ENCODE measurements at regions not wholly inside any gene's neighbourhood (a gene's known extent, or its start where the extent isn't known, plus 50 kb on each side); places are given as distances from the start of the nearest gene placed in this dataset.
"Not testable (repeated sequence)": the region's sequence is repeated elsewhere in the genome, so short reads cannot be mapped to it uniquely, and the experiment has no call there.

DNA sequence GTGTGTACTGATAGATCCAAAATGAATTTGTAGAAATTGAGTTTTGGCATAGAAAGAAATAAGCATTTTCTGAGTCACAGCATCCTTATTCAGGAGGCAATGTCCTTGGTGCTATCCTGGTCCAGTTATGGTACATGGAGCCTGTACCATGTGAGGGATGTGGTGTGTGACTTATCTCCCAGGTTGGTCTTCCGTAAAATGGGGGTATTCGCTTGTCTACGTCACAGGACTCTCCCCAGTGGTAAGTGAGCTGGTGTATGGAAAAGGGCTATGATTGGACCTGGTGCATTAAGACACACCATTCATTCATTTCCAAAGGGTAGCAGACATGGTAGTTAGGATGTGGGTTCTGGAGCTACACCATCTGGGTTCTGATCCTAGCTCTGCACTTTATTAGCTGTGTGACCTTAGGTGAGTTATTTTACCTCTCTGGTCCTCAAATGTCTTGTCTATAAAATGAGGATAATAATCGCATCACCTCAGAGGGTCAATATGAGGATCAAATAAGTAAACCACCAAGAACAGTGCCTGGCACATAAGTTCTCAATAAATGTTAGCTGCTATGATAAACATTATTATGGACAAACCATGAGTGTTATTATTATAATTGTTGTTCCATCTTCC is 119.2 kb downstream of the MYCN start:
- DNase-seq, result no peak

DNA sequence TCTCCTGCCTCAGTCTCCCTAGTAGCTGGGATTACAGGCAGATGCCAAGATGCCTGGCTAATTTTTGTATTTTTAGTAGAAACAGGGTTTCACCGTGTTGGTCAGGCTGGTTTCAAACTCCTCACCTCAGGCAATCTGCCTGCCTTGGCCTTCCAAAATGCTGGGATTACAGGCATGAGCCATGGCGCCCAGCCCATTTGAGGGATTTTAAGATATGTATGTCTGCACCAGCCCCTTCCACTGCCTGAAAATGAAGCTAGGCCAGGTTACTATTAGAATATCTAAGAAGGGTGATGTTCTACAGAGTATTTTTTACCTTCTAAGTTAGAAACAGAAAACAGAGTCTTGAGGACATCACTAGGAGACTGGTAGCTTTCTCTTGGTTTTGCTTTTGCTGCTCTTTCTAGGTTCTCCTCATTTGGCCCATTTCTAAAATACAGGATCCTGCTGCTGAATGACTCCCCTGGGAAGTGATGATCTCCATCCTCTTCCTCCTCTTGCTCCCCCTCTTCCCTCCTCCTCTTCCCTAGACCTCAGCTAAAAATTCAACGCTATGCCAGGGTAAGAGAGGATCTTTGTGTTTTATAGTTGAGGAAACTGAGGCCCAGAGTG is 118.5 kb downstream of the MYCN start:
- no peak for DNase-seq

DNA sequence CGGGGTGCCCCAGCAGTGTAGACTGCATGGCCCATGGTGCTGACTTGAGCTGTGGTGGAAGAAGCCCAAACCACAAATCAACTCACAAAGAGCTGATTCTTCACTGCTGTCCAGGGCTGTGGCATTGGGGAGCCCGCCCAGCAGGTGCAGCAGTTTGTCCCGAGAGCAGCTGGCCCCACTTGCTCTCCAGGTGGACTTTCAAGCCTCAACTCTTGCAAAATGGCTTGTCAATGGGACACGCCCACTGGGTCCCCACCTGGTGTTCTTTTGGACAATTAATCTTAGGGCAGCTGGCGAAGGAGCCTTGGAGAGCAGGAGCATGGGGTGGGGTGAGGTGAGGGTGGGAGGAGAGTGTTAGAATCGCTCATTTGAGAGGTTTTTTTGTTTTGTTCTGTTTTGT is 117.9 kb downstream of the MYCN start:
- DNase-seq, result peak; percentile 74 to 89

DNA sequence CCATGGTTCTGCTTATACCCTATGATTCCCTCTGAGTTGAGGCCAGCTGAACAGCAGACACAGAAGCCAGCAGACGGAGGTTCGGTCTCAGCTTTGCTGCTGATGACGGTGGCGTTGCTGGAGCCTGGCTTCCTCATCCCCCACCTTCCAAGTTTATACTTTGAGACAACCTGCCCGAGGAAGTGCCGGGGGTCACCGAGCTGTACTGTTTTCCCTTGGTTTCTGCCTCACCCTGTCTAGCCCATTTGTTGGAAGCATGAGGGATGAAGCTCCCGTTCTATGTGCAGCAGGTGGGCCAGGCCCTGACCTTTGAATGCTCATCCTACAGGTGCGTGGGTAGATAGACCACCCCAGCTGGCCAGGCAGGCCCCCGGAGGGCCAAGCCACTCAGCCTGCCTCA is 117.3 kb downstream of the MYCN start:
- no peak for DNase-seq

DNA sequence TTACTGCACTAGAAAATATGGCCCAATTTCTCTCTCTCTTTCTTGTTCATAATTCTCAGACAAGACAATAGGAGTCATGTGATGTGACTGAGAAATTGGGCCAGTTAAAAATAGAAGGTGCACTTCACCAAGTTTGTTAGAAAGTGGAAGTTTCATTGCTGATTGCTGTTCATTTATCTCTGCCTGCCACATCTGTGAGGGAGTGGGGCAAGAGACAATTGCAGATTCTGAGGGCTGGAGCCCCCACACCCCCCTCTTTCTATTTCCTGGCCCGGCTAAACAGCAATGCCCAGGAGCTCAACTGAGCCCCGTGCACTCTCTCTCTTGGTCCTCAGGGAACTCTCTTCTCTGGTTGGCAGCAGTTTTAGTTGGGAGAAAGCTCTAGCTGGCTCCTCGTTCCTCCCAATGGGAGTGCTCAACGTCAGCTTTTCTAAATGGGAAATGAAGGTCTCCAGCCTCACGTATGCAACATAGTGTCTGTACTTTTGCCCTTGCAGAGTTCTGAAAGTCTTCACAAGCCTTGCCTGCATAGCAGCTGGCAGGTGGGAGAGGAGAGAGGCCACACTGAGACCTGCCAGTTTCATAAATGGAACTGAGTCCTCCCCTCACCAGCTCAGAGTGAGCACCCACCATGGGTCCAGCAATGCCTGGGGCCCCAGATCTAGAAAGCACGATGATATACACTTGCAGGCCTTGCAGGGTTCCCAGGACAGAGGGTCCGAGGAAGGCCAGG is 115.7 kb downstream of the MYCN start:
- no peak for DNase-seq

DNA sequence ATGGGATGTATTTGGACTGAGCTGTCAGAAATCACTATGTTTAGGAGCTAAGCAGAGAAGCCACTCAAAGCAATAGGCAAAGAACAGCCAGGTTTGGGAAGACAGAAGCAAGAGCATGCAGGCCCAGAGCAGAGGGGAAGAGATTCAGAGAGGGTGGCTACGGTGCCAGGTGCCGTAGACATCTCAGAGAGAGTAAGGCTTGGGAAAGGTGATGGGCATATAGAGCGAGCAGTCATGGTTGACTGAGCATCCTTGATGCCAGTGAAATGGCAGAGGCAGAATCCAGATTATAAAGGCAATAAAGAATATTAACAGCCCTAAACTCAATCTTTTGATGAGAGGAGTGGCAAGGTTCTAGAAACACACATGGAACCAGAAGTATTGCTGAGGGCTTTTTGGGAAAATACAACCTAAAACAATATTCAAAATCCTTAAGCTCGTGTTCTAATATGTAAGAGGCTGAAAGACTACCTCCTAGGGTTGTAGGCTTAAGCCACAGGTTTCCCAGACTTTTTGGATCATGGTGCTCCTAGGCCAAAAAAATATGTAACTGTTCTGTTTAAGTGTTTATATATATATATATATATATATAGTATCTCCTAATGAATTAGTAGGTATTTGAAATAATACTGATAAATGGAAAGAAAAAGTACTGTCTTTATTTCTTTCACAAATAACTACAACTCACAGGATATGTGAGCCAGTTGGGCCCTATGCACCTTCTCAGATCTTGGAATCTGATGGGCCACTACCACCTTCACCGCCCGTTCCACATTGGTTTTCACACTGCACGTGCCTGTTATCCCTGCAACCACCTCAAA is 113.3 kb downstream of the MYCN start:
- DNase-seq, result no peak

DNA sequence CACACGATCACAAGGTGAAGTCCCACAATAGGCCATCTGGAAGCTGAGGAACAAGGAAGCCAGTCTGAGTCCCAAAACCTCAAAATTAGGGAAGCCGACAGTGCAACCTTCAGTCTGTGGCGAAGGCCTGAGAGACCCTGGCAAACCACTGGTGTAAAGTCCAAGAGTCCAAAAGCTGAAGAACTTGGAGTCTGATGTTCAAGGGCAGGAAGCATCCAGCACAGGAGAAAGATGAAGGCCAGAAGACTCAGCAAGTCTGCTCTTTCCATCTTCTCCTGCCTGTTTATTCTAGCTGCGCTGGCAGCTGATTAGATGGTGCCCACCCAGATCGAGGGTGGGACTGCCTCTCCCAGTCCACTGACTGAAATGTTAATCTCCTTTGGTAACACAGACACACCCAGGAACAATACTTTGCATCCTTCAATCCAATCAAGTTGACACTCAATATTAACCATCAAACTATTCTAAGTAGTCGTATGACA is 112.3 kb downstream of the MYCN start:
- DNase-seq, result not testable (repeated sequence)

DNA sequence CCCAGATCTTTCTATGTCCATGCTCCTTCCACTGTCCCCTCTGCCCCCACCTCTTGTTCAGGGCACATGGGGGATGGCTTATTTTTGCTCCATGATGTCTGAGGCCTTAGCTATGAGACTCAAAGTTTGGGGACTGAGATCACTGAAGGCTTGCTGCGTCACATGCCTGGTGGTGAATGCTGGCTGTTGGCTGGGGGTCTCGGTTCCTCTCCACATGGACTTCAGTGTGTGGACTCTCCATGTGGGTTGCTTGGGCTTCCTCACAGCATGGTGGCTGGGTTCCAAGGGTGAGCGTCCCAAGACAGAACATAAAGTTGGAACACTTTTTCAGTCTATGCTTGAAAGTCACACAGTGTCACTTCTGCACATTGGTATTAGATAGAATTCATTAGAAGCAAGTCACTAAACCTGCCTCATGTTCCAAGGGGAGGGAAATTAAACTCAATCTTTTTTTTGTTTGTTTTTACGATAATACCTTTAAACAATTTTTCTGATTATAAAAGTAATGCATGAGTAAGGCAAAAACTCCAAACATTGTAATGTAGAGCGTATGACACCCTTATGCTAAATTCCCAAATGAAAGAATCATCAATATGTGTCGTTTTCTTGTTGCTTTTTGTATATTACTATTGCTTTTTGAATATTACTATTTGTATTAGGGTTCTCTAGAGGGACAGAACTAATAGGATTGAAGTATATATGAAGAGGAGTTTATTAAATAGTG is 111.7 kb downstream of the MYCN start:
- no peak for DNase-seq

DNA sequence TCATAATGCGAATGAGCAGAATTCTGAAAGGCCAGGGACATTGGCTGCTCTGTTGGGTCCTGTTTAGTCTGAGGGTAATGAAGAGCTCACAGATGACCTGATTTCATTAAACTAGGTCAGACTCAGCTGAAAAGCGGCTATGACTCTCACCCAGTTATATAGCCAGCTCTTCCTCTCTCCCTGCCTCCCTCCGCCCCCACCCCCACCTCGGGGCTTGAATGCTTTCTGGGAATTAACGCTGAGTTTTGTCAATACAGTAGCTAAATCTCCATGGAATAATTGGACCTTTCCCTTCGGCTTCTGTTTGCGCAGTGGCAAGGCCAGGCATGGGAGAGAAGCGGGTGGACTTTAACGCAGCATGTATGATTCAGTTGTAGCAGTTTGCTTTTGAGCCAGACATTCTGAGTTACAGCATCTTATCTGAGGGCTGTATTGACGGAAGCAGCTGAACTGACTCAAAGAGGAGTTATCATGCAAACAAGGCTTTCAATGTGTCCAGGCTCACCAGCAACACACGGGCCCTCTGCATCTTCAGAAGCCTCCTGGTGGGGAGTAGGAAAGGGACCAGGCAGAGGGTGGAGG is 110.6 kb downstream of the MYCN start:
- no peak for DNase-seq

DNA sequence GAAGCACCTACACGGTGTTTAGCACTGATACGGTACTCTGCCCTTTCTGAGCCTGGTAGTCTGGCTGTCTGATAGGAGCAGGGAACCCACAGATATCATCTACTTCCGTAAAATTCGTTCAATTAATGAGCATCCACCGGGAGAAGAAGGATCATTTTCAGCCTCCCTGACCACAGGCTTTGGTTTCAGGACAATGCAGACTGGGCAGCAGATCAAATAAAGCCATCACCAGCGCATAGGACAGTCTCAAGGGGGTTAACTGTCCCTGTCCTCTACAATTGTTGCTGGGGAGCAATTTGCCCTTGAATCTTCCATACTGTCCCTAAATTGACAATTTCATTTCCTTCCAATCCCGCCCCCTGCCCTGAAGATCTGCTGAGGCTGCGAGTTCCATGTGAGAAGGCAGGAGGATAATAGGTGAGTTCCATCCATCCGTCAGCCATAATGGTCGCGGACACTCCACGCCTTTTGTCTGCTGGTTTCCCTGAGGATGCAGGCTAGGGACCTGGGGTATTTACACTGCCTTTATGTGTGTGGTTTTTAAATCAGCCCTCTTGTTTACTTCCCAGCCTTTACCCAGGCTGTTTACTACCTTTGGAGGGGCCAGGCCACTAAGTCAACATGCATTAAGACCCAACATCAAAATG is 110.0 kb downstream of the MYCN start:
- DNase-seq, result no peak

DNA sequence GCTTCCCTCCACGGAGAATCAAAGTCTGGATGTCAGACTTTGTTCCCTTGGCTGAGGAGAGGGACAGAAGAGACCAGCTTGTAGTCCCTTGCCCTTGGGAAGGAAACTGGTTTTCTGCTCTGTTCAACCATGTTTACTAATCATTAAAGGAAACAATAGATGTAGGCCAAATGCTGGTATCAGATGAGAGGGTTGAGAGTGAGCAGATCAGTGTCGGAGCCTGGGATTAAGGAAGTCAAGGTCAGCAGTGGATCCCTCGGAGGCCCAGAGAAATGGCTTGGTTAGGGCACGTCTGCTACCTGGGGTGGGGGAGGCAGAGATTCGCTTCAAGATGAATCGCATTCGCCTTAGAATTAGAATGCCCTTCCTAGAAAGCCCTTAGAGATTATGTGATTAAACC is 109.1 kb downstream of the MYCN start:
- no peak for DNase-seq

DNA sequence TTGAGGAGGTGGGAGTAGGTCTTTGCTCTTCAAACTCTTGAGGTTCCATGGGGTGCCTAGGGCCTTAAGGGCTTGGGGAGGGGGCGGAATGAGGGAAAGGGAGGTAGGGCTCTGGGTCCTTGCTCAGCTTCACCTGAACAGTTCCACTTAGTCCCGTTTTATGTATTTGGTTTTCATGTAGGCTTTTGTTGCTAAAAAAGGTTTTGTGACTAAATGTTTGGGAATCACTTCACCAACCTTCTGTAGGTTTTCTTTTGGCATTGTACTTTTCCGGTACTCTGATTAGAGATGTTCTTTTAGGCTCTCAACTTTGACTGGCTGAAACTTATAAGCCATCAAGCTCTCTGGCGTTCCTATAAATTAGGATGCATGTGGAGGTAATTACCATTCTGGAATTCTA is 108.1 kb downstream of the MYCN start:
- no peak for DNase-seq

DNA sequence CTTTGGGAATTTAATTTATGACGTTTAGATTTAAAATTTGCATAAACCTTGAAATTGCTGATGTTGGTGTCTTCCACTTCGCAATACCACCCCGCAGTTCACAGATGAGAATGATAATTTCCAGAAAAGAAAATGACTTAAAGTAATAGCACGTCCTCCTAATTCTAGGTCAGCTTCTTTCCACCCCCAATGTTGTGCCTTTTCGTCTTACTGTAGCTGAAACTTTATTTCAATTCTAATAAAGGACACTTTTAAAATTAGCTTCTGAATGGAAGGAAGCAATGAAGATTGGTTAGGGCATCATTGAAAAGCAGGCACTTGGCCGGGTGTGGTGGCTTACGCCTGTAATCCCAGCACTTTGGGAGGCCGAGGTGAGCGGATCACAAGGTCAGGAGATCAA is 107.4 kb downstream of the MYCN start:
- DNase-seq, result no peak

DNA sequence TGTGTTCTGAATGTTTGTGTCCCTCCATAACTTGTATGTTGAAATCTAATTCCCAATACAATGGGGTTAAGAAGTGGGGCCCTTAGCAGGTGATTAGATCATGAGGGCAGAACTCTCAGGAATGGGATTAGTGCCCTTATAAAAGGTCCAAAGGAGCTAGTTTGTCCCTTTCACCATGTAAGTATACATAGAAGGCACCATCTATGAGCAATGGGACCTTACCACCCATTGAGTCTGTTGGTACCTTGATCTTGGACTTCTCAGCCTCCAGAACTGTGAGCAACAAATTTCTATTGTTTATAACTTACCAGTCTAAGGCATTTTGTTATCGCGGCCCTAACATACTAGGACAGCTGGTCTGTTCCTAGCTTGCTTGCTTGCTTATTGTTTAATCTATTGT is 106.3 kb downstream of the MYCN start:
- DNase-seq, result no peak

DNA sequence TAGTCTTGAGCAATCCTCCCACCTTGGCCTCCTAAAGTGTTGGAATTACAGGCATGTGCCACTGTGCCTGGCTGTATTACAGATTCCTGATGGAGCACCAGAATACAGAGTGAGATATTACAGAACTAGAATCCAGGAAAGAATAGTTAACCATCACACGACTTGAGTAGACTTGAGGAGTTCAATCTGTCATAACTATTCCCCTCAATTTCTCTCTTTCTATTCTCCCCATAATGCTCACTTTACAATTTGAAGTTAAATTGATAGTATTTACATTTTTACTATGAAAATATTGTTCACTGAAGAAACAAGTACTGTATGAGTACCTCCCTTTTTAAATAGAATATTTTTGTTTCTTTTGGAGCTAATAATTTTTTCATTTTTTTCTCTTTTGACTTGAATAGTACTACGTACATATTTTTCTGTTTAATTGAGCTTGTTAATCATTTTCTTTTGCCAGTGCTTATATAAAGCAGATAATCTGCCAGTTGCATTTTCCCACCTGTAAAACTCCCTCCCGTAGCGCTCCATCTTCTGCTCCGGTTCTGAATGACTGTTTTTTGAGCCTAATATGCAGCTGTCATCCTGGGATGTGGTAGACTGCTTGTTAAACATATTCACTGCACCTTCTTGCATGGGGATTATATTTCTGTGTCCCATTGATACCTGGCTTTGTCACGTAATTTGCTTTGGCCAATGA is 105.5 kb downstream of the MYCN start:
- DNase-seq, result no peak

DNA sequence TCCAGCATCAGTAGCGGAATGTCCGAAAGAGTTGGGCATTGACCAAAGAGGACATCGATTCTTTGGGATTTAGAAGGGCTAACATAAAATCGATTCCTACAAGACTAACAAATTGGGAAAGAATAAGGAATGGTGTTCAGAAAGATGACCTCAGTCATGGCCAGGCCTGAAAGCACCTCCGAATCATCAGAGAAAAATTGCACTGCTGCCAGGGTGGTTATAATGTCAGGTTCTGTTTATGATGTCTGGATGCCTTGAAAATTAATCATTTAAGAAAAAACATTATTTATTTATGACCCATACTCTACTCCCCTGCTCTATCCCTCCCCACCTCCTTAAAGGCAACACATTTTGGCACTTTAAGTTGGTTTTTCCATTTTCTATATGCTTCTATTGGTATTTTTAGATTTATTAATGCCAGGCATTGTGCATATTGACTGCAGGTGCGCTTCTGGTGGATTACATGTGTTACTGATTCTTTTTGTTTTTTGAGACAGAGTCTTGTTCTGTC is 104.7 kb downstream of the MYCN start:
- DNase-seq, result no peak

DNA sequence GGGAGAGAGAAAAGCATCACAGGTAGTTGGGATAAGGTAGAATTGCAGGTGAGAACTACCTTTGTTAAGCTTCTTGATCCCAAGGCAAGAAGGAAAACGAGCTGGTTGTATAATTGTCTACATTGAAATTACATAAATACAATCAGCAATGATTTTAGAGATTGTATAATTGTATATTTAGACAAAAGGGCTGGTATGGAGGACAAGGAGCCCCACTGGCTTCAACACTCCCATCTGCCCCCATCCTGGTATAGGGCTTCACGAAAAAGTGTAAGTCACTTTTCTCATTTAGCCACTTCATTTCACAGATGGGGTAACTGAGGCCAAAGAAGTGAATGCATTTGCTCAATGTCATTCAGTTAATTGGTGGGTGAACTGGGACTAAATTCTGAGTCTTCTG is 103.3 kb downstream of the MYCN start:
- DNase-seq, result no peak

DNA sequence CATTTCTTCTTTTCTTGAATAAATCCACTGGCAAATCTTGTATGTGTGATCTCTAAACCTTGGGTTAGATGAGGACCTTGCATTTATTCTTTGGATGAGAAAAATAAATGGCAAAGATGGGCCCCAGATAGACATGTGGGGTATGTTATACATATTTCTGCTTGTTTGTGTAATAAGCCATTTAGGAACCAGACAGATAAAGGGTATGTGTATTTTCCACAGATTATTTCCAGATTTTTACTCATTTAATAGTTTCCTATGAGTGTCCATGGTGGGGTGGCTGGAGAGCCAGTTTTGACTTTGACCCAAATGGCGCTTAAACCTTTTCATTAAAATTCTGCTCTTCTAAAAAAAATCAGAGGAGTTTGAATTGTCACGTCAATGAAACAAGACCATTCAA is 102.8 kb downstream of the MYCN start:
- no peak for DNase-seq

DNA sequence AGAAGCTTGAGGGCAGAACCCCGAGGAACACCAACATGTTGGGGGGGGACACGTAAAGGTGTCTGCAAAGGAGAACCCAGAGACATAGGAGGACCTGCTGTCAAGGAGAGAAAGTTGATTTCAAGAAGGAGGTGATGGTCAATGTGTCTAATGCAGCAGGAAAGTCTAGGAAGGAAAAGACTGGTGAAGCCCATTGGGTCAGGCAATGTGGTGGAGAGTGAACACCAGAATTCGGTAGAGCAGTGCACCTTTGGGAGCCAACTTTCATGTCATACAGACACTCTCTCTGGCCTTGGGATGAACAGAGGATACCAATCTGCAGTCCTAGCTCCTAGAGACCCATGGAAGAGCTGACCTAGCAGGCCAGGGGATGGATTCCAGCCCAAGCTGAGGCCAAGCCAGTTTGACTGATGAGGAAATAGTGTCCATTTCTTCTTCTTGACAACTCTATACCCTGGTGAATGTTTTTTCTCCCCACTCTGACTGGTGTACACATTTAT is 101.9 kb downstream of the MYCN start:
- no peak for DNase-seq

DNA sequence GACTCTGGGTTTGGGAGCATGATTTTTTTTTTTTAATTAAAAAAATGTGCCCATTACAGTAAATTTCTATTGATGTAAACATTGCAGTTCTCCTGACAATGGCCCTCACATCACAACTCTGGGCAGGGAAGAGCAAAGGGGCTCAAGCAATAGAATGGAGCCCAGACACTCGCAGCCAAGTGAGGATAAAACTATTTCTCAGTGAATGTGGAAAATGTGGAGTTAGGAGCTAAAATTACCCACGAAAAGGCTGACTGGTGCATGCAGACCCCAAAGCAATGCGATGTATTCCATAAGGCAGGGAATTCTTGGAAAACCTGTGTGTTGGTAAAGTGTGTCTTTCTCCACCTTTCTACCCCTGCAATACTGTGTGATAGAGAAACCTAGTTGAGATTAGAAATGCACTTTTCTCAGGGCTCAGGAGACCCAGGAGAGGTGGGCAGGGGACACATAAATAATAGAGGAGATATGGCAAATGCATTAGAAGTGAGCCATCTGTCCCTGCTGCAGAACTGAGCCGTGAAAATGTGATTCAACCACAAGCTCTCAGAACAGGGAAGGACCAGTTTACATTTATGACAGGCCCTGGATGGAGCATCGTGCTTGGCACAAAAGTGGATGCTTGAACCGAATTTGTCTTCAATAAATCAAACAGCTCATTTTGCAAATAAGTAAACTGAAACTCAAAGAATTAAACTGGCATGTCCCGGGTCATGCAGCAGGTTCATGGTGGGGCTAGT is 100.1 kb downstream of the MYCN start:
- DNase-seq, result peak in 1 of 2 experiments; percentile 42

Data from NCI-H524 (cell line).